Naive B cell (primary cell): ENCODE measurements at regions not wholly inside any gene's neighbourhood (a gene's known extent, or its start where the extent isn't known, plus 50 kb on each side); places are given as distances from the start of the nearest gene placed in this dataset.

ENCODE experiments used
- ATAC-seq, 2 donors: fragments of 150-1000 bp; cut with Tn5 transposase; 2 replicates each; pipeline ENCODE4 v1.10.0; 2021; ENCODE audit warnings: low read depth in 2 of 2, mild to moderate bottlenecking in 2 of 2, moderate library complexity in 2 of 2
- DNase-seq: peaks from one replicate; pipeline ENCODE4 v3.0.0; 2022
- H3K27ac Mint-ChIP-seq, 6 donors: one replicate each; pipeline ENCODE4 v1.8.0; 2020 to 2022; ENCODE audit warnings: mild to moderate bottlenecking in 6 of 6, mixed read lengths in 6 of 6, moderate library complexity in 5 of 6, inconsistent platforms in 2 of 6
- H3K27me3 Mint-ChIP-seq, 3 donors: one replicate each; pipeline ENCODE4 v1.8.0; 2021 to 2022; ENCODE audit warnings: mixed read lengths in 3 of 3, mild to moderate bottlenecking in 1 of 3
- H3K36me3 Mint-ChIP-seq, 2 donors: one replicate each; pipeline ENCODE4 v1.8.0; 2020 to 2022; ENCODE audit warnings: mixed read lengths in 2 of 2, inconsistent platforms in 1 of 2, mild to moderate bottlenecking in 1 of 2
- H3K4me1 Mint-ChIP-seq, 3 donors: one replicate each; pipeline ENCODE4 v1.8.0; 2020 to 2022; ENCODE audit warnings: mixed read lengths in 3 of 3, inconsistent platforms in 1 of 3, mild to moderate bottlenecking in 1 of 3, moderate library complexity in 1 of 3
- H3K4me3 Mint-ChIP-seq, 8 donors: one replicate each; pipeline ENCODE4 v1.8.0; 2020 to 2022; ENCODE audit warnings: mild to moderate bottlenecking in 8 of 8, mixed read lengths in 8 of 8, moderate library complexity in 8 of 8, inconsistent platforms in 2 of 8
- H3K9me3 Mint-ChIP-seq, 7 donors: one replicate each; pipeline ENCODE4 v1.8.0; 2020 to 2022; ENCODE audit warnings: mixed read lengths in 7 of 7, mild to moderate bottlenecking in 5 of 7, inconsistent platforms in 2 of 7, moderate library complexity in 1 of 7

DNA sequence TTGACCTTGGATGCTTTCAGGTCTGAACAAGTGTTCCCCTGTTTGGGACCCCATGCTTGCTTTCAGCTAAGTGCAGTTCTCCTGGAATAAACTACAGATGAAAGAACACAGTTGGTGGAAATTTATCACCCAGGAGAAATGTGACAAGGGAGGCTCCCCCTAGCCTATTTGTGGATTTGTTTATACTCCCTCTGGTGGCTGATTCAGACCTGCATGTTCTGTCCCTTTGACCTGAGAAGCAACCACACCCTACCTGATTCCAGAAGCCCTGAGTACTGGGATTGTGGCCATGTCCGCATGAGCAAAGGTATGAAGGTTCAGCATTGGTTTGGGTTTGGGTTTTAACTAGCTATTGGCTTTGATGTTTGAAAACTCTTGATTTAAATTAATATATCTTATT is 440.9 kb downstream of the MID1IP1 start:
- H3K4me3 Mint-ChIP-seq, result no peak overlapping the region
- H3K36me3 Mint-ChIP-seq, result no peaks in the 10 kb centered on the region
- peak overlapping the region in 1 of 6 donors; percentile 86 for H3K27ac Mint-ChIP-seq
- peaks cover 0 to 7% (median 0%) of the 10 kb centered on the region in 7 donors for H3K9me3 Mint-ChIP-seq
- H3K27me3 Mint-ChIP-seq, result peaks cover 0 to 7% (median 0%) of the 10 kb centered on the region in 3 donors
- peak; percentile 9 for DNase-seq
- peak in 1 of 2 donors; percentile 50 for ATAC-seq
- peaks cover 6 to 18% (median 14%) of the 10 kb centered on the region in 3 donors for H3K4me1 Mint-ChIP-seq

- Mint-ChIP-seq H3K9me3 (peaks cover 0 to 7% (median 0%) of the 10 kb centered on the region in 7 donors), H3K36me3 (no peaks in the 10 kb centered on the region), H3K27me3 (peaks cover 0 to 7% (median 0%) of the 10 kb centered on the region in 3 donors), H3K4me1 (peaks cover 6 to 20% (median 18%) of the 10 kb centered on the region in 3 donors), H3K27ac (no peak overlapping the region), H3K4me3 (no peak overlapping the region)
- DNase-seq (no peak), ATAC-seq (no peak)
These were observed 442.9 kb downstream of the MID1IP1 start for GRCh38 chrX:39244147-39244546.

- H3K27ac Mint-ChIP-seq, result no peak overlapping the region
- DNase-seq (no peak), ATAC-seq (no peak)
- H3K9me3 Mint-ChIP-seq, result peaks cover 0 to 7% (median 0%) of the 10 kb centered on the region in 7 donors
- H3K27me3 Mint-ChIP-seq, result peaks cover 0 to 7% (median 0%) of the 10 kb centered on the region in 3 donors
- H3K4me3 Mint-ChIP-seq, result no peak overlapping the region
- no peaks in the 10 kb centered on the region for H3K36me3 Mint-ChIP-seq
- peaks cover 6 to 20% (median 18%) of the 10 kb centered on the region in 3 donors for H3K4me1 Mint-ChIP-seq
These were observed 443.8 kb downstream of the MID1IP1 start for GRCh38 chrX:39245024-39245423.

DNA sequence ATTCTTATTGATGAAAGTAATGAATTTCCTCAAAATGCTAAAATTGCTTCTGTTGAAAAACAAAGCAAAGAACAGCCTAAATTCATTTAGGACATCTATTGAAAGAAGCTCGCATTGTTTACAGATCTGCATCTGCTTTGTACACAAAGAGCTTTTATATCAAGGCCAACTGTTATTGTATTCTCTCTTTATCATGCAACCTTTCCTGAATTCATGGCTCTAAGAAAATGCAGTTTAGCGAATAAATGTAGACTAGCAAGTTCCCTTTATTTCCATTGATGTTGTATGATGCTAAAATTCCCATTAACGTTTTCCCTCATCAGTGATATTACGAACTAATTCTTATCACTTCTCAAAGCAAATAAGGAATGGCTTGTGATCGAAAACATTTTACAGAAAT is 446.3 kb downstream of the MID1IP1 start:
- peaks cover 0 to 7% (median 0%) of the 10 kb centered on the region in 3 donors for H3K27me3 Mint-ChIP-seq
- H3K4me3 Mint-ChIP-seq, result no peak overlapping the region
- H3K9me3 Mint-ChIP-seq, result peaks cover 0 to 5% (median 0%) of the 10 kb centered on the region in 7 donors
- H3K27ac Mint-ChIP-seq, result no peak overlapping the region
- ATAC-seq, result no peak
- H3K4me1 Mint-ChIP-seq, result peaks cover 2 to 14% (median 3%) of the 10 kb centered on the region in 3 donors
- H3K36me3 Mint-ChIP-seq, result no peaks in the 10 kb centered on the region
- no peak for DNase-seq

DNA sequence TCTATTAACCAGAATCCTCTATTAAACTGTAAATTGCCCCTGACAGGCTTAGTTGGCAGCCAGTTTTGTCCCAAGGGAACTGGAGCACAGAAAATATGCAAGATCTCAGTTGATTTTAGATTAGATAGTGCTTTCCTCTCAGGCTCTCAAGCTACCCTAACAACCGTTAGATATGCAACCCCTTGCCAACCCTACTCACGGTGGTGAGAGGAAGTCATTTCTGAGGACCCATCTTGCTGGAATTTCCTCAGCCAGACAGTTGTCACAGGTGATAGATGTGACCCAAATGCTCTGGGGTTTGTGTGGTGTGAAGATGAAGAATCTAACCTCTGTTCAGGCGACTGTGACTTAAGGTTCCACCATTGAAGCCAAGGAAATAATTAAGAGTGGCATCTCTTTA is 447.1 kb downstream of the MID1IP1 start:
- Mint-ChIP-seq H3K9me3 (peaks cover 0 to 5% (median 0%) of the 10 kb centered on the region in 7 donors), H3K27ac (no peak overlapping the region), H3K4me1 (peaks cover 4 to 20% (median 7%) of the 10 kb centered on the region in 3 donors), H3K4me3 (no peak overlapping the region), H3K27me3 (peaks cover 0 to 11% (median 0%) of the 10 kb centered on the region in 3 donors), H3K36me3 (peaks cover 4 to 5% of the 10 kb centered on the region in 2 donors)
- DNase-seq (no peak), ATAC-seq (no peak)

GRCh38 chrX:39249999-39250398 is 448.7 kb downstream of the MID1IP1 start:
- H3K4me3 Mint-ChIP-seq, result no peak overlapping the region
- ATAC-seq (no peak), DNase-seq (no peak)
- peaks cover 9 to 13% of the 10 kb centered on the region in 2 donors for H3K36me3 Mint-ChIP-seq
- peak overlapping the region in 2 of 6 donors; percentile 38 to 76 for H3K27ac Mint-ChIP-seq
- peaks cover 0 to 6% (median 0%) of the 10 kb centered on the region in 7 donors for H3K9me3 Mint-ChIP-seq
- peaks cover 0 to 16% (median 0%) of the 10 kb centered on the region in 3 donors for H3K27me3 Mint-ChIP-seq
- peaks cover 8 to 23% (median 8%) of the 10 kb centered on the region in 3 donors for H3K4me1 Mint-ChIP-seq

GRCh38 chrX:39251995-39252394 is 450.7 kb downstream of the MID1IP1 start:
- Mint-ChIP-seq H3K36me3 (peaks cover 9 to 13% of the 10 kb centered on the region in 2 donors), H3K4me3 (peak overlapping the region in 2 of 8 donors; percentile 9 to 54), H3K27ac (peak overlapping the region in 1 of 6 donors; percentile 23), H3K4me1 (peaks cover 6 to 23% (median 8%) of the 10 kb centered on the region in 3 donors), H3K27me3 (peaks cover 0 to 10% (median 0%) of the 10 kb centered on the region in 3 donors), H3K9me3 (peaks cover 0 to 6% (median under 1%) of the 10 kb centered on the region in 7 donors)
- no peak for ATAC-seq
- no peak for DNase-seq

DNA sequence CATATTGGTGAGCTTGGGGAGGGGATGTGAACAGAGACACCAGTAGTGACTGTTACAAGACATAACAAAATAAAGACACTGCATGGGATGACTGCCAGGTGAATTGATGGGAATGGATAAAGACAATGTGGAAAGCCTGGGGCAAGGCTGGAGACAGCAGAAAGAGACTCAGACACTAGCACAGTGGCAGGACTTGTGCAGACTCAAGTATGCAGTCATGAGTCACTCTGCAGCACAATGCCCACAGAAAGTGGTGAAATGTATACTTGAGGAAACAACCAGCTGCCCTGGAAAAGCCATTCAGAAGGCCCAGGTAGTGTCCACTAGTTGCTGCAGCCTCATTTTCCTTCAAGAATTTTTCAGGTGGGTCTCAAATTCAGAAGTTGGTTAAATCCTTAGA is 452.3 kb downstream of the MID1IP1 start:
- Mint-ChIP-seq H3K9me3 (peaks cover 0 to 6% (median 0%) of the 10 kb centered on the region in 7 donors), H3K36me3 (peaks cover 9 to 13% of the 10 kb centered on the region in 2 donors), H3K27me3 (peaks cover 0 to 10% (median 0%) of the 10 kb centered on the region in 3 donors), H3K27ac (no peak overlapping the region), H3K4me3 (no peak overlapping the region), H3K4me1 (peaks cover 6 to 22% (median 8%) of the 10 kb centered on the region in 3 donors)
- DNase-seq (no peak), ATAC-seq (no peak)

GRCh38 chrX:39258331-39258730 is 457.1 kb downstream of the MID1IP1 start:
- H3K4me3 Mint-ChIP-seq, result no peak overlapping the region
- peaks cover 4 to 9% of the 10 kb centered on the region in 2 donors for H3K36me3 Mint-ChIP-seq
- no peak overlapping the region for H3K27ac Mint-ChIP-seq
- H3K27me3 Mint-ChIP-seq, result peaks cover 0 to 5% (median 0%) of the 10 kb centered on the region in 3 donors
- H3K9me3 Mint-ChIP-seq, result peaks cover 0 to 2% (median 0%) of the 10 kb centered on the region in 7 donors
- peaks cover 6 to 13% (median 9%) of the 10 kb centered on the region in 3 donors for H3K4me1 Mint-ChIP-seq
- DNase-seq (no peak), ATAC-seq (no peak)

- Mint-ChIP-seq H3K27me3 (no peaks in the 10 kb centered on the region), H3K4me1 (peaks cover 4 to 15% (median 12%) of the 10 kb centered on the region in 3 donors), H3K9me3 (peaks cover 0 to 19% (median 2%) of the 10 kb centered on the region in 7 donors), H3K36me3 (no peaks in the 10 kb centered on the region), H3K27ac (peak overlapping the region in 1 of 6 donors; percentile 47), H3K4me3 (no peak overlapping the region)
- DNase-seq, result no peak
- no peak for ATAC-seq
These were observed 459.7 kb downstream of the MID1IP1 start for GRCh38 chrX:39260965-39261364.

DNA sequence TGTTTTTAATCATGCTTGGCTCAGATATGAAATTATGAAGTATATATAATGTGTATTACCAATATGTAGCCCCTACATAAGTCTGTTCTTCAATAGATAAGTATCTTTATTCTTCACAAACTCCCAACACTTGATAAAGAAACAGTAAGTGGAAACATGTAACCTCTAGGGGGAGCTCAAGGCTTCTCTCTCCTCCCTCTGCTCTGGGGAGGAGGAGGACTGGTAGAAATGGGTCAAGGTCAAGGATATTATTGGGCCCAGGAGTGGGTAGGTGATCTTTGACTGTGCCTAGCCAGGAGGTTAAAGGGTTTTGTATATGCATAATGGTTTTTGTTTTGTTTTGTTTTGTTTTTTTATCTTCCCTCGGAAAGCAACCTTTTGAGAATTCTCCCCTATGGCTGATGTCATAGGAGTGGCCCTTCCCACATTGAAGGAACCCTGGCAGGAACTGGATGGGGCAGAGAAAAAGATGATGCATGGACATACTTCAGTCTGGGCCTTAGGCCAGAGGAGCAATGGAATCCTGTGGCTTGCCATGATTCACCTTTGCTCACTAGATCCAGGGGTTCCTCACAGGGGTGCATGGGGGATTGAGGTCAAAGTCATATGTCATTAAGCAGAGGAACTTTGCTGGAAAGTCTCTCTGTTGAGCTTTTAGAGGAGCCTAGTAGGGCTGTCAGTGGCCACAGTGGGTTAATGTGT is 460.3 kb downstream of the MID1IP1 start:
- peak overlapping the region in 1 of 6 donors; percentile 57 for H3K27ac Mint-ChIP-seq

GRCh38 chrX:39262641-39263040 is 461.4 kb downstream of the MID1IP1 start:
- peaks cover 4 to 20% (median 12%) of the 10 kb centered on the region in 3 donors for H3K4me1 Mint-ChIP-seq
- H3K27me3 Mint-ChIP-seq, result no peaks in the 10 kb centered on the region
- H3K36me3 Mint-ChIP-seq, result peaks cover 0 to 2% of the 10 kb centered on the region in 2 donors
- DNase-seq (no peak), ATAC-seq (no peak)
- H3K4me3 Mint-ChIP-seq, result no peak overlapping the region
- H3K9me3 Mint-ChIP-seq, result peaks cover 0 to 29% (median 2%) of the 10 kb centered on the region in 7 donors
- peak overlapping the region in 3 of 6 donors; percentile 1 to 24 (median 7) for H3K27ac Mint-ChIP-seq

More for the DNA sequence above, 460.3 kb downstream of the MID1IP1 start:
- peak; percentile 12 for DNase-seq
- Mint-ChIP-seq H3K27me3 (no peaks in the 10 kb centered on the region), H3K9me3 (peaks cover 0 to 24% (median 0%) of the 10 kb centered on the region in 7 donors), H3K4me3 (no peak overlapping the region), H3K36me3 (no peaks in the 10 kb centered on the region), H3K4me1 (peaks cover 4 to 17% (median 12%) of the 10 kb centered on the region in 3 donors)
- ATAC-seq, result peak; percentile 38 to 48

DNA sequence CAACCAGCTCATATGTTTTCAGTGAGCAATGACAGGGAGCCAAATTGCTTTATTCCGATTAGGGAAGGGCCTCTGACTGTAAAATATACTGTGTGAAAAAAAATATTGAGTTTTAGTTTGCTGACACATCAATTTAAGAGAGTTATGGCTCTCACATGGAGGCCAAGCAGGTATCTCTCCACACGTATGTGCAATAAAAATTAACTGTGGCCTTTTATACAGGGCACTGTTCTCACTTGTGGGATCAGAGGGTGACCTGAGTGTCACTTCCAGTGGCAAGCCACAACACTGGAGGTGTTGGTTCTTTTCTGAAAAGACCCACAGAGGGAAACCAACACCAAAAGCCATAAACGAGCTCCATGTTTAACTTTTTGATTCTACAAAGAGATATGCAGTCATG is 462.8 kb downstream of the MID1IP1 start:
- DNase-seq (no peak), ATAC-seq (no peak)
- no peaks in the 10 kb centered on the region for H3K27me3 Mint-ChIP-seq
- H3K4me1 Mint-ChIP-seq, result peaks cover 4 to 22% (median 12%) of the 10 kb centered on the region in 3 donors
- peaks cover 0 to 29% (median 2%) of the 10 kb centered on the region in 7 donors for H3K9me3 Mint-ChIP-seq
- H3K27ac Mint-ChIP-seq, result peak overlapping the region in 1 of 6 donors; percentile 42
- H3K36me3 Mint-ChIP-seq, result peaks cover 0 to 5% of the 10 kb centered on the region in 2 donors
- no peak overlapping the region for H3K4me3 Mint-ChIP-seq

DNA sequence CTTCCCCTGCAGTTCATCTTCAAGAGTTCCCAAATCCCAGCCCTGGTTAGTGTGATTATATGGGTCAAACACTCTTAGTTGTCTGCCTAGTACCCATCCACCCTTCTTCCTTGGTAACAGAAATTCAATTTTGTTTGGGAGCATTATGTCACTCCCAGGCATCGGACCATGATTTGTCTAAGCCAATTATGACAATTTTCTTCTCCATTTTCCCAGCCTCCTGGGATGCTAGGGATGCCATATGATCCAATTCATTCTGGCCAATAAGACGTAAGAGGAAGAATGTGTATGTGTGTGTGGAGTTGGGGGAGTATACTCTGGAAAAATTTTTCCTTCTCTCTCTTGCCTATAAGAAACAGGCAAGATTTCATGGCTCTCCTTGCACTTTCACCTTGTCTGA is 465.9 kb downstream of the MID1IP1 start:
- H3K36me3 Mint-ChIP-seq, result peaks cover 0 to 5% of the 10 kb centered on the region in 2 donors
- peaks cover 0 to 38% (median 8%) of the 10 kb centered on the region in 7 donors for H3K9me3 Mint-ChIP-seq
- H3K4me3 Mint-ChIP-seq, result no peak overlapping the region
- no peak for DNase-seq
- no peaks in the 10 kb centered on the region for H3K27me3 Mint-ChIP-seq
- H3K4me1 Mint-ChIP-seq, result peaks cover 4 to 22% (median 10%) of the 10 kb centered on the region in 3 donors
- H3K27ac Mint-ChIP-seq, result peak overlapping the region in 1 of 6 donors; percentile 16
- ATAC-seq, result no peak
